ENCODE measurements at regions not wholly inside any gene's neighbourhood (a gene's known extent, or its start where the extent isn't known, plus 50 kb on each side); places are given as distances from the start of the nearest gene placed in this dataset.
A peak's percentile ranks its signal among the peaks of the same experiment; 100 is the strongest.

DNA sequence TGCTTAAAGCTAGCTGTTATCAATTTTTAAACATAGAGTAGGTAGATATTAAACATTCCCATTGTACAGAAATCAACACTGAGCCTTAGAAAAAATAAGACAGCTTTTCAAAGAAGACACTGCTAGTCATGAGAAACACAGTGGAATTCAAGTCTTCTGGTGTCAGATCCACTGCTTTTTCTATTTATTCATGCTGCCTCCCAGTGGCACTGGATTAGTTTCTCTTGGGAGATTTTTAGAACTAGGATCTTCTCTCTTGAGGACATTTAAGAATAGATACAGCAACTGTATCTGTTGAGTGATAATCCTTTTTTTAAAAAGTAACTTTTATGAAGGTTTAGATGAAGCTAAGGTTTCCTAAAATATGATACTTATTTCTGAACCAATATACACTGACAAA is 1635.4 kb upstream of the C9orf72 start:
- Histone ChIP-seq H3K9me2 (replicated peaks; ENCODE audit: control insufficient read depth, low read length) (no peaks in the 10 kb centered on the region), H3K79me2 (ENCODE audit: control insufficient read depth, low read length) (no peaks in the 10 kb centered on the region), H3K4me3 (ENCODE audit: low read length) (no peak overlapping the region), H3K27ac (ENCODE audit: low read depth, low read length) (no peak overlapping the region), H4K20me1 (ENCODE audit: control insufficient read depth, insufficient read depth, low read depth, low read length) (no peaks in the 10 kb centered on the region), H3K9me3 (ENCODE audit: control insufficient read depth, insufficient read depth, low read length) (0 out of 2 replicates have a peak, but pooled peaks cover 6% of the 10 kb centered on the region), H3K27me3 (ENCODE audit: control insufficient read depth, low read length) (no peaks in the 10 kb centered on the region), H3K4me1 (ENCODE audit: control insufficient read depth, low read length) (no peaks in the 10 kb centered on the region), H3K4me2 (ENCODE audit: low read length) (no peak overlapping the region), H3F3A (ENCODE audit: control insufficient read depth, insufficient read depth) (no peaks in the 10 kb centered on the region), H3K36me3 (ENCODE audit: control insufficient read depth, low read length) (no peaks in the 10 kb centered on the region)
- TF ChIP-seq CTCF (IDR thresholded peaks at IDR 0.05; ENCODE audit: low read depth, low read length, poor library complexity, severe bottlenecking) (no peak), EZH2phosphoT487 (IDR thresholded peaks at IDR 0.05; ENCODE audit: borderline replicate concordance, low read length) (no peak)

DNA sequence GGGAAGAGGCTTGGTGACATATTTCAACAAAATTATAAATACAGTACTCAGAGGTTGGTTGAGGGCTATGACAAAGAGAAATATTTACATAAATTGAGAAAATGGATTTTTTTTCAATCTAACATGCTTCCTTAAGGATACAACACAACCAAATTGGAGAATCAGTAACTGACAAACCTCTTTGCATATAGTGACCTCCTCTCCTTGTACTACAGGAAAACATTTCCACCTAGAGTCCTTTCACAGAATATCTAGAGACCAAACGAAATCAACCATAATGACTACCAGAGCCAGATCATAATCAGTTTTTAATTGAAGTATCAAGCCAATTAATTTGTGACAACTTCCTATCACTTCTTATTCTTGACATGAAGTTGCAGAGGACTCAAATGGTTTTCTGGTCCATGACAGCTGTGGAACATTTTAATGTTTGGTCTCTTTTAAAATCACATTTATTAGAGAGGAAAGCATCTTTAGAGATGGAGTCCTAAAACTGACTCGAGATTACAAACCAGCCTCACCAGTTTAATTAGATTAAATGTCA is 1636.5 kb upstream of the C9orf72 start:
- no peak overlapping the region for H3K4me2 ChIP-seq (ENCODE audit: low read length)
- H3K27ac ChIP-seq (ENCODE audit: low read depth, low read length): no peak overlapping the region
- H3K36me3 ChIP-seq (ENCODE audit: control insufficient read depth, low read length): no peaks in the 10 kb centered on the region
- no peaks in the 10 kb centered on the region for H3F3A ChIP-seq (ENCODE audit: control insufficient read depth, insufficient read depth)
- no peaks in the 10 kb centered on the region for H3K4me1 ChIP-seq (ENCODE audit: control insufficient read depth, low read length)
- no peaks in the 10 kb centered on the region for H3K9me2 ChIP-seq (replicated peaks; ENCODE audit: control insufficient read depth, low read length)
- no peak for TF ChIP-seq CTCF (IDR thresholded peaks at IDR 0.05; ENCODE audit: low read depth, low read length, poor library complexity, severe bottlenecking)
- no peak for TF ChIP-seq EZH2phosphoT487 (IDR thresholded peaks at IDR 0.05; ENCODE audit: borderline replicate concordance, low read length)
- no peaks in the 10 kb centered on the region for H3K79me2 ChIP-seq (ENCODE audit: control insufficient read depth, low read length)
- no peak overlapping the region for H3K4me3 ChIP-seq (ENCODE audit: low read length)
- no peaks in the 10 kb centered on the region for H4K20me1 ChIP-seq (ENCODE audit: control insufficient read depth, insufficient read depth, low read depth, low read length)
- H3K27me3 ChIP-seq (ENCODE audit: control insufficient read depth, low read length): no peaks in the 10 kb centered on the region
- H3K9me3 ChIP-seq (ENCODE audit: control insufficient read depth, insufficient read depth, low read length): 0 out of 2 replicates have a peak, but pooled peaks cover 6% of the 10 kb centered on the region

- peak overlapping the region; percentile 53 for H3K4me2 ChIP-seq (ENCODE audit: low read length)
- no peaks in the 10 kb centered on the region for H3K9me2 ChIP-seq (replicated peaks; ENCODE audit: control insufficient read depth, low read length)
- no peaks in the 10 kb centered on the region for H3K4me1 ChIP-seq (ENCODE audit: control insufficient read depth, low read length)
- H3K9me3 ChIP-seq (ENCODE audit: control insufficient read depth, insufficient read depth, low read length): 0 out of 2 replicates have a peak, but pooled peaks cover 6% of the 10 kb centered on the region
- peak overlapping the region; percentile 62 for H3K4me3 ChIP-seq (ENCODE audit: low read length)
- TF ChIP-seq EZH2phosphoT487 (IDR thresholded peaks at IDR 0.05; ENCODE audit: borderline replicate concordance, low read length) (no peak), CTCF (IDR thresholded peaks at IDR 0.05; ENCODE audit: low read depth, low read length, poor library complexity, severe bottlenecking) (no peak)
- no peaks in the 10 kb centered on the region for H3K79me2 ChIP-seq (ENCODE audit: control insufficient read depth, low read length)
- no peaks in the 10 kb centered on the region for H3F3A ChIP-seq (ENCODE audit: control insufficient read depth, insufficient read depth)
- H3K27ac ChIP-seq (ENCODE audit: low read depth, low read length): no peak overlapping the region
- no peaks in the 10 kb centered on the region for H4K20me1 ChIP-seq (ENCODE audit: control insufficient read depth, insufficient read depth, low read depth, low read length)
- H3K27me3 ChIP-seq (ENCODE audit: control insufficient read depth, low read length): no peaks in the 10 kb centered on the region
- H3K36me3 ChIP-seq (ENCODE audit: control insufficient read depth, low read length): no peaks in the 10 kb centered on the region
Observed at GRCh38 chr9:29211003-29211579, 1637.8 kb upstream of the C9orf72 start.

Data from DOHH2 (cell line).